Thoracic aorta (tissue), 2 donors: ENCODE measurements at regions not wholly inside any gene's neighbourhood (a gene's known extent, or its start where the extent isn't known, plus 50 kb on each side); places are given as distances from the start of the nearest gene placed in this dataset.

Experiments
- ATAC-seq: fragments of 150-250 bp; one replicate; pipeline ENCODE4 v1.8.0; 2017; ENCODE audit warnings: low read depth; ENCODE audit not compliant: insufficient number of reproducible peaks, low FRiP score
- DNase-seq: peaks from one replicate; pipeline ENCODE4 v3.0.0-alpha.2; 2020; ENCODE audit warnings: low spot score
- H3K27ac ChIP-seq, 2 donors: fragments of 200-600 bp; sonication (generic); 1 replicate in 1 of 2; 2 replicates in 1 of 2; pipeline ENCODE4 v1.5.1; 2016; ENCODE audit warnings: mild to moderate bottlenecking in 2 of 2, moderate library complexity in 2 of 2
- H3K27me3 ChIP-seq: fragments of 200-600 bp; sonication (generic); replicated peaks from 2 replicates; pipeline ENCODE4 v1.6.0; 2016; ENCODE audit warnings: mild to moderate bottlenecking; ENCODE audit not compliant: insufficient read depth
- H3K36me3 ChIP-seq: fragments of 200-600 bp; sonication (generic); one replicate; pipeline ENCODE4 v1.5.1; 2016
- H3K4me1 ChIP-seq, 2 donors: fragments of 200-600 bp; sonication (generic); 1 replicate in 1 of 2; 2 replicates in 1 of 2; pipeline versions ENCODE4 v1.5.1 to v1.6.0; 2016; ENCODE audit warnings: low read depth in 2 of 2, mild to moderate bottlenecking in 1 of 2; ENCODE audit not compliant: control insufficient read depth in 1 of 2
- H3K4me3 ChIP-seq: fragments of 200-600 bp; sonication (generic); 2 replicates; pipeline ENCODE4 v1.5.1; 2016; ENCODE audit warnings: mild to moderate bottlenecking
- H3K9me3 ChIP-seq: fragments of 200-600 bp; sonication (generic); 2 replicates; pipeline ENCODE4 v1.5.1; 2016
- TF ChIP-seq, protein P1 (sequence below): fragments of 200-600 bp; sonication (generic); IDR thresholded peaks from one replicate; pipeline ENCODE4 v1.5.1; 2019; ENCODE audit warnings: antibody characterized with exemption

DNA sequence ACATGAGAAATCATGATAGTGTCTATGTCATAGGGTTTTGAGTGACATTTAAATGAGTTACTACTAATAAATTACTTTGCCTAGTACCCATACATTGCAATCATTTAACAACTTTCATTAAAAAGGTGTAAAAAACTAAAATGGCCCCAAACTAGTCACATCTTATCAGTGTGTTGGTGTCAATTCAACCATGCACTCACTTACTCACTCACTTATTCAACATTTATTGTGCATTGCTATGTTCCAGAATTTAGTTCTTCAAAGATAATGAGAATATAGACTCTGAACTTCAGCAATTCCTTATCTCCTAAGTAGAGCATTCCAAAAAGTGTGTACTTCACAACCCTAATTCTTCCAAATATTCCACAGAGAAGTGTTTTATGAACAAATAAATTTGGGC, 965.7 kb downstream of the REEP3 start:
- Histone ChIP-seq H3K27ac (no peak overlapping the region), H3K36me3 (no peaks in the 10 kb centered on the region), H3K4me1 (no peaks in the 10 kb centered on the region), H3K9me3 (no peaks in the 10 kb centered on the region), H3K27me3 (no peaks in the 10 kb centered on the region), H3K4me3 (no peak overlapping the region)
- DNase-seq, result no peak
- TF ChIP-seq, protein P1, sequence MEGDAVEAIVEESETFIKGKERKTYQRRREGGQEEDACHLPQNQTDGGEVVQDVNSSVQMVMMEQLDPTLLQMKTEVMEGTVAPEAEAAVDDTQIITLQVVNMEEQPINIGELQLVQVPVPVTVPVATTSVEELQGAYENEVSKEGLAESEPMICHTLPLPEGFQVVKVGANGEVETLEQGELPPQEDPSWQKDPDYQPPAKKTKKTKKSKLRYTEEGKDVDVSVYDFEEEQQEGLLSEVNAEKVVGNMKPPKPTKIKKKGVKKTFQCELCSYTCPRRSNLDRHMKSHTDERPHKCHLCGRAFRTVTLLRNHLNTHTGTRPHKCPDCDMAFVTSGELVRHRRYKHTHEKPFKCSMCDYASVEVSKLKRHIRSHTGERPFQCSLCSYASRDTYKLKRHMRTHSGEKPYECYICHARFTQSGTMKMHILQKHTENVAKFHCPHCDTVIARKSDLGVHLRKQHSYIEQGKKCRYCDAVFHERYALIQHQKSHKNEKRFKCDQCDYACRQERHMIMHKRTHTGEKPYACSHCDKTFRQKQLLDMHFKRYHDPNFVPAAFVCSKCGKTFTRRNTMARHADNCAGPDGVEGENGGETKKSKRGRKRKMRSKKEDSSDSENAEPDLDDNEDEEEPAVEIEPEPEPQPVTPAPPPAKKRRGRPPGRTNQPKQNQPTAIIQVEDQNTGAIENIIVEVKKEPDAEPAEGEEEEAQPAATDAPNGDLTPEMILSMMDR, result no peak
- ATAC-seq, result no peak

DNA sequence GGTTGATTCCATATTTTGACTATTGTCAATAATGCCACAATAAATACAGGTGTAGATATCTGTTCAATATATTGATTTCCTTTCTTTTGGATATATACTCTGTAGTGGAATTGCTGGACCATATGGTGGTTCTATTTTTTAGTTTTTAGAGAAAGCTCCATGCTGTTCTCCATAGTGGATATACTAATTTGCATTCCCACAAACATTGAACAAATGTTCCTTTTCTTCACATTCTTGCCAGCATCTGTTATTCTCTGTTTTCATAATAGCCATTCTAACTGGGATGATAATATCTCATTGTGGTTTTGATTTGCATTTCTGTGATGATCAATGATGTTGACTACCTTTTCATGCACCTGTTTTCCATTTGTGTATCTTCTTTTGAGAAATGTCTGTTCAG, 973.7 kb downstream of the REEP3 start:
- no peaks in the 10 kb centered on the region for H3K27me3 ChIP-seq
- no peaks in the 10 kb centered on the region for H3K36me3 ChIP-seq
- no peak overlapping the region for H3K27ac ChIP-seq
- H3K9me3 ChIP-seq, result no peaks in the 10 kb centered on the region
- no peak overlapping the region for H3K4me3 ChIP-seq
- TF ChIP-seq, protein P1, result no peak
- H3K4me1 ChIP-seq, result no peaks in the 10 kb centered on the region
- DNase-seq (no peak), ATAC-seq (no peak)

DNA sequence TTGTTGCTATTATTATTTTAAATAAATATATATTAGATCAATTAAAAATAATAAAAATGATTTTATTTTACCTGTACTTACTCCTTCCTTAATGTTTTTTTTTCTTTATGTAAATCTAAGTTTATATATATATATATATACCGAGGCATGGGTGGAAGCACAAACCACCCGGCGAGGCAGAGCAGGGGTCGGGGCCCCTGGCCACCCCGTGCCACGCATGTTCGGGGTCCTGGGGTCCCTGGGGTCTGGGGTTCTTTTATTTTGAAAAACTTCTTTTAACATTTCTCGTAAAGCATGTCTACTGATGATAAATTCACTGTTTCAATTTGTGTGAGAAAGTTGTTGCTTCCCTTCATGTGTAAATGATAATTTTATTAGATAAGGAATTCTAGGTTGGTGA, 976.1 kb downstream of the REEP3 start:
- H3K9me3 ChIP-seq, result no peaks in the 10 kb centered on the region
- TF ChIP-seq, protein P1, result no peak
- H3K27me3 ChIP-seq, result no peaks in the 10 kb centered on the region
- DNase-seq (no peak), ATAC-seq (no peak)
- no peak overlapping the region for H3K27ac ChIP-seq
- no peaks in the 10 kb centered on the region for H3K4me1 ChIP-seq
- no peaks in the 10 kb centered on the region for H3K36me3 ChIP-seq
- no peak overlapping the region for H3K4me3 ChIP-seq

DNA sequence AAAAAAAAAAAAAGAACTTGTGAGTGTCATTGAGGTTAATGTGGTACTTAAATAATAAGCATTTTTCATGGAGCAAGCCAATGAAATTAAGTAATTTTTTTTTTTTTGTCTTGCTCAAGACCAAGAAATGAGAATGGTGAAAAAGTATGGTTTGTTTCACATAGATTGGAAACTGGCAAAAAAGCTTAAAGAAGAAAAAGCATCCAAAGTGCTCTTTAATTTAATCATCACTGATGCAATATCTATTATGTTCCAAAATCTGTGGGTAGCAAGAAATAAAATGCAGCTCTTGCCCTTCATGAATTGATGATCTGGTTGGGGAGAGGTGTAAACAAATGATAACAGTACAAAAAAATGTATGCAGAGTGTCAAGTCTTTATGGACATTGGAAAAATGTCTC, 980.6 kb downstream of the REEP3 start:
- Histone ChIP-seq H3K4me3 (no peak overlapping the region), H3K4me1 (no peaks in the 10 kb centered on the region)

DNA sequence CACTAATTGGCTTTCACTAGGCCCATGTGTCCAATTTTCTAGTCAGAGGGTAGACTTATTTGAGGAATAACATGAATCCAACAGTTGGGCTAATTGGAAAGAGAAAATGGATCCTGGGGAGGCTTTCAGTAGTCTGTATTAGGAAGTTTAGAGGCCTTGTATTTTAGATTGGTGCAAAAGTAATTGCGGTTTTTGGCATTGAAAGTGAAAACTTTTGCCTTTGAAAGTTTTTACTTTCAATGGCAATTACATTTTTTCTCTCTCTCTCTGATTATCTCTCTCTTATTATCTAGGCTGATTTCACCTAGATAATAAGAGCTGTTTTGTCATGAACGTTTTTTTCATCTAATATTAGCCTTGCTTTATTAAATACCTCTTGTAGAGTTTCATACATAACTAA, 981.7 kb downstream of the REEP3 start:
- Histone ChIP-seq H3K27ac (no peak overlapping the region), H3K36me3 (no peaks in the 10 kb centered on the region)
- no peak for DNase-seq

More for the DNA sequence above, 980.6 kb downstream of the REEP3 start:
- ATAC-seq (no peak), DNase-seq (no peak)
- TF ChIP-seq, protein P1, result no peak
- Histone ChIP-seq H3K9me3 (no peaks in the 10 kb centered on the region), H3K27ac (no peak overlapping the region), H3K36me3 (no peaks in the 10 kb centered on the region), H3K27me3 (no peaks in the 10 kb centered on the region)

More for the DNA sequence above, 981.7 kb downstream of the REEP3 start:
- ATAC-seq, result no peak
- H3K27me3 ChIP-seq, result no peaks in the 10 kb centered on the region
- no peak overlapping the region for H3K4me3 ChIP-seq
- no peaks in the 10 kb centered on the region for H3K4me1 ChIP-seq
- TF ChIP-seq, protein P1, result no peak
- no peaks in the 10 kb centered on the region for H3K9me3 ChIP-seq
